ENCODE measurements at regions not wholly inside any gene's neighbourhood (a gene's known extent, or its start where the extent isn't known, plus 50 kb on each side); places are given as distances from the start of the nearest gene placed in this dataset.

- TF ChIP-seq BHLHE40 (IDR thresholded peaks at IDR 0.05; ENCODE audit: low read depth, low read length) (no peak), POLR2A (IDR thresholded peaks at IDR 0.05; ENCODE audit: low read depth, low read length) (no peak)
- TF ChIP-seq, protein P1, sequence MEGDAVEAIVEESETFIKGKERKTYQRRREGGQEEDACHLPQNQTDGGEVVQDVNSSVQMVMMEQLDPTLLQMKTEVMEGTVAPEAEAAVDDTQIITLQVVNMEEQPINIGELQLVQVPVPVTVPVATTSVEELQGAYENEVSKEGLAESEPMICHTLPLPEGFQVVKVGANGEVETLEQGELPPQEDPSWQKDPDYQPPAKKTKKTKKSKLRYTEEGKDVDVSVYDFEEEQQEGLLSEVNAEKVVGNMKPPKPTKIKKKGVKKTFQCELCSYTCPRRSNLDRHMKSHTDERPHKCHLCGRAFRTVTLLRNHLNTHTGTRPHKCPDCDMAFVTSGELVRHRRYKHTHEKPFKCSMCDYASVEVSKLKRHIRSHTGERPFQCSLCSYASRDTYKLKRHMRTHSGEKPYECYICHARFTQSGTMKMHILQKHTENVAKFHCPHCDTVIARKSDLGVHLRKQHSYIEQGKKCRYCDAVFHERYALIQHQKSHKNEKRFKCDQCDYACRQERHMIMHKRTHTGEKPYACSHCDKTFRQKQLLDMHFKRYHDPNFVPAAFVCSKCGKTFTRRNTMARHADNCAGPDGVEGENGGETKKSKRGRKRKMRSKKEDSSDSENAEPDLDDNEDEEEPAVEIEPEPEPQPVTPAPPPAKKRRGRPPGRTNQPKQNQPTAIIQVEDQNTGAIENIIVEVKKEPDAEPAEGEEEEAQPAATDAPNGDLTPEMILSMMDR (conservative IDR thresholded peaks at IDR 0.05; ENCODE audit: low read depth, low read length), result no peak
These were observed 172.5 kb downstream of the FAM114A2 start for GRCh38 chr5:153866176-153866575.

Data from IMR-90 (cell line).